ENCODE measurements at regions not wholly inside any gene's neighbourhood (a gene's known extent, or its start where the extent isn't known, plus 50 kb on each side); places are given as distances from the start of the nearest gene placed in this dataset.

DNA sequence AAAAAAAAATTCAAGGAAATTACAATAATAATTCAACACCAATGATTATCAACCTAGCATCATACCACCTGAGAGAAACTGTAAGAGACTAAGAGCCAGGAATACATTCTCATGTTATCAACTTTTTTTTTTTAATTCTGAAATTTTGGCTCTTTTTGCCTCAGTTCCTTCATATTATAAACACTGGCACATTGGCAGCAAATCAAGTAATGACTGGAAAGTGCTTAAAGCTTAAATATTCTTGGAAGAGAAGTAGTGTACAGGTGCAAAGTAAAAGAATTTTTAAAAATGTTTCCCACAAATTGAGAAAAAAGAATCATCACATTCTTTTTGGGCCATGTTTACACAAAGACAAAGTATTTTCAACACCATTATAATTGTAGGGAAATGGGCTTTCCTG is 296.9 kb upstream of the SOX5 start:
- Histone ChIP-seq H3K27ac (ENCODE audit: insufficient read depth, low read length) (no peak overlapping the region), H3K4ac (ENCODE audit: low read depth, low read length) (no peak overlapping the region), H3K9me3 (ENCODE audit: control insufficient read depth, insufficient read depth, low read length) (no peaks in the 10 kb centered on the region), H3K4me2 (ENCODE audit: low read depth, low read length) (no peak overlapping the region), H2AFZ (replicated peaks; ENCODE audit: low read length, poor library complexity) (no peak overlapping the region), H4K20me1 (ENCODE audit: insufficient read depth, low read length) (no peaks in the 10 kb centered on the region), H4K8ac (ENCODE audit: low read depth in 2 of 2, low read length in 2 of 2) (no peak overlapping the region), H2AK5ac (ENCODE audit: low read depth, low read length) (no peak overlapping the region), H4K5ac (ENCODE audit: low read depth, low read length) (no peak overlapping the region), H3K4me1 (ENCODE audit: control insufficient read depth, insufficient read depth, low read length) (no peaks in the 10 kb centered on the region), H3K18ac (ENCODE audit: low read depth, low read length) (no peak overlapping the region), H3K9me1 (ENCODE audit: insufficient read depth, low read length) (no peaks in the 10 kb centered on the region), H3K79me1 (ENCODE audit: low read depth in 1 of 2, low read length in 2 of 2) (no peaks in the 10 kb centered on the region; a peak in 1 of 4 replicates), H2AK9ac (replicated peaks; ENCODE audit: low read depth, low read length, poor library complexity) (no peak overlapping the region), H2BK20ac (ENCODE audit: low read depth, low read length) (no peak overlapping the region), H3K56ac (ENCODE audit: extremely low read depth, insufficient read depth, low read length) (no peak overlapping the region), H3K36me3 (ENCODE audit: control insufficient read depth, insufficient read depth, low read length) (no peaks in the 10 kb centered on the region; the same call in 1 of the 2 replicates), H3K9ac (ENCODE audit: low read depth, low read length) (no peak overlapping the region), H3K23ac (ENCODE audit: low read depth, low read length) (no peak overlapping the region), H3K14ac (replicated peaks; ENCODE audit: low read depth, low read length) (no peak overlapping the region), H3K27me3 (ENCODE audit: control insufficient read depth, insufficient read depth, low read length) (no peaks in the 10 kb centered on the region), H2BK15ac (ENCODE audit: low read depth, low read length) (no peak overlapping the region), H4K91ac (ENCODE audit: insufficient read depth, low read depth, low read length) (no peak overlapping the region), H3K4me3 (ENCODE audit: insufficient read depth, low read depth, low read length) (no peak overlapping the region), H2BK120ac (ENCODE audit: low read depth, low read length) (no peak overlapping the region), H2BK5ac (ENCODE audit: low read depth, low read length, poor library complexity, severe bottlenecking) (no peak overlapping the region)
- ChIA-PET POLR2A (ENCODE audit: unreplicated experiment) (no interaction called here), CTCF (interaction anchor here (0.7 kb wide), 1 partner anchor 9 kb away, joined by 3 read pairs; no protein-coding TSS in a partner anchor)
- TF ChIP-seq MXI1 (IDR thresholded peaks at IDR 0.05; ENCODE audit: borderline replicate concordance, low read depth, low read length) (no peak), NFE2L2 (IDR thresholded peaks at IDR 0.05; ENCODE audit: low read depth, low read length) (no peak), BHLHE40 (IDR thresholded peaks at IDR 0.05; ENCODE audit: low read depth, low read length) (no peak), USF2 (IDR thresholded peaks at IDR 0.05; ENCODE audit: low read depth, low read length) (no peak), CEBPB (IDR thresholded peaks at IDR 0.05; ENCODE audit: low read depth, low read length) (no peak), SMC3 (IDR thresholded peaks at IDR 0.05; ENCODE audit: low read depth, low read length) (no peak), FOS (IDR thresholded peaks at IDR 0.05; ENCODE audit: low read depth, low read length) (no peak), RAD21 (IDR thresholded peaks at IDR 0.05; ENCODE audit: low read length) (no peak), RCOR1 (IDR thresholded peaks at IDR 0.05; ENCODE audit: insufficient replicate concordance, low read length) (no peak), CHD1 (IDR thresholded peaks at IDR 0.05; ENCODE audit: low read depth, low read length) (no peak), MAZ (IDR thresholded peaks at IDR 0.05; ENCODE audit: borderline replicate concordance, low read depth, low read length) (no peak), RFX5 (IDR thresholded peaks at IDR 0.05; ENCODE audit: low read depth, low read length) (no peak), POLR2A (IDR thresholded peaks at IDR 0.05; ENCODE audit: low read depth, low read length) (no peak), MAFK (IDR thresholded peaks at IDR 0.05; ENCODE audit: low read depth, low read length) (no peak)
- TF ChIP-seq, protein P1, sequence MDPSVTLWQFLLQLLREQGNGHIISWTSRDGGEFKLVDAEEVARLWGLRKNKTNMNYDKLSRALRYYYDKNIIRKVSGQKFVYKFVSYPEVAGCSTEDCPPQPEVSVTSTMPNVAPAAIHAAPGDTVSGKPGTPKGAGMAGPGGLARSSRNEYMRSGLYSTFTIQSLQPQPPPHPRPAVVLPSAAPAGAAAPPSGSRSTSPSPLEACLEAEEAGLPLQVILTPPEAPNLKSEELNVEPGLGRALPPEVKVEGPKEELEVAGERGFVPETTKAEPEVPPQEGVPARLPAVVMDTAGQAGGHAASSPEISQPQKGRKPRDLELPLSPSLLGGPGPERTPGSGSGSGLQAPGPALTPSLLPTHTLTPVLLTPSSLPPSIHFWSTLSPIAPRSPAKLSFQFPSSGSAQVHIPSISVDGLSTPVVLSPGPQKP (IDR thresholded peaks at IDR 0.05; ENCODE audit: borderline replicate concordance, low read depth, low read length) = no peak
- TF ChIP-seq, protein P2, sequence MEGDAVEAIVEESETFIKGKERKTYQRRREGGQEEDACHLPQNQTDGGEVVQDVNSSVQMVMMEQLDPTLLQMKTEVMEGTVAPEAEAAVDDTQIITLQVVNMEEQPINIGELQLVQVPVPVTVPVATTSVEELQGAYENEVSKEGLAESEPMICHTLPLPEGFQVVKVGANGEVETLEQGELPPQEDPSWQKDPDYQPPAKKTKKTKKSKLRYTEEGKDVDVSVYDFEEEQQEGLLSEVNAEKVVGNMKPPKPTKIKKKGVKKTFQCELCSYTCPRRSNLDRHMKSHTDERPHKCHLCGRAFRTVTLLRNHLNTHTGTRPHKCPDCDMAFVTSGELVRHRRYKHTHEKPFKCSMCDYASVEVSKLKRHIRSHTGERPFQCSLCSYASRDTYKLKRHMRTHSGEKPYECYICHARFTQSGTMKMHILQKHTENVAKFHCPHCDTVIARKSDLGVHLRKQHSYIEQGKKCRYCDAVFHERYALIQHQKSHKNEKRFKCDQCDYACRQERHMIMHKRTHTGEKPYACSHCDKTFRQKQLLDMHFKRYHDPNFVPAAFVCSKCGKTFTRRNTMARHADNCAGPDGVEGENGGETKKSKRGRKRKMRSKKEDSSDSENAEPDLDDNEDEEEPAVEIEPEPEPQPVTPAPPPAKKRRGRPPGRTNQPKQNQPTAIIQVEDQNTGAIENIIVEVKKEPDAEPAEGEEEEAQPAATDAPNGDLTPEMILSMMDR (conservative IDR thresholded peaks at IDR 0.05; ENCODE audit: low read depth, low read length) = no peak
- in situ Hi-C loops (cut with MboI; ENCODE audit: low sequenced_read_pairs) (no loop called here), intact Hi-C loops (cut with micrococcal nuclease) (no loop called here), dilution Hi-C loops (cut with HindIII; ENCODE audit: low sequenced_read_pairs, unreplicated experiment) (no loop called here)
- ATAC-seq (ENCODE audit: low read depth) (no peak), DNase-seq (no peak)
- BruUV-seq (replicated peaks) = no TSS peak

Data from IMR-90 (cell line).